A673 (cell line): ENCODE measurements at regions not wholly inside any gene's neighbourhood (a gene's known extent, or its start where the extent isn't known, plus 50 kb on each side); places are given as distances from the start of the nearest gene placed in this dataset.

Experiments
- BruUV-seq: library from RNA; stranded (reverse); fragments of 400-500 nt; replicated peaks from 2 replicates; lab custom pipeline; 2021; lab: Mats Ljungman, UMichigan
- CTCF ChIA-PET: fragments of 300-600 bp; sonication (Branson Sonifier 250); formaldehyde crosslinking; loops from one replicate; lab custom pipeline; 2022; ENCODE audit warnings: antibody characterized with exemption; lab: Charles Lee
- POLR2A ChIA-PET: fragments of 300-600 bp; sonication (Branson Sonifier 250); formaldehyde crosslinking; loops from one replicate; lab custom pipeline; 2022; ENCODE audit warnings: antibody characterized with exemption; ENCODE audit not compliant: low non-redundant PET; lab: Charles Lee
- DNase-seq: peaks from one replicate; pipeline ENCODE4 v3.0.0-alpha.2; 2015; ENCODE audit warnings: low spot score
- H3K27ac ChIP-seq: fragments of 200-600 bp; sonication (generic); 2 replicates; pipeline ENCODE4 v1.5.1; 2016; ENCODE audit warnings: mixed run types, low read depth, mild to moderate bottlenecking, mixed read lengths, antibody characterized with exemption, low read length; ENCODE audit not compliant: poor library complexity, severe bottlenecking
- H3K27me3 ChIP-seq: fragments of 200-600 bp; sonication (generic); replicated peaks from 2 replicates; pipeline ENCODE4 v1.6.1; 2017; ENCODE audit warnings: mixed run types, low read depth, mild to moderate bottlenecking, mixed read lengths, antibody characterized with exemption, low read length; ENCODE audit not compliant: insufficient read depth, poor library complexity
- H3K36me3 ChIP-seq: fragments of 200-600 bp; sonication (generic); 2 replicates; pipeline ENCODE4 v1.6.1; 2016; ENCODE audit warnings: mixed run types, mild to moderate bottlenecking, mixed read lengths, antibody characterized with exemption, low read length; ENCODE audit not compliant: insufficient read depth, poor library complexity, severe bottlenecking
- H3K4me1 ChIP-seq: fragments of 200-600 bp; sonication (generic); 2 replicates; pipeline ENCODE4 v1.6.1; 2017; ENCODE audit warnings: mixed run types, mild to moderate bottlenecking, mixed read lengths, antibody characterized with exemption, low read length; ENCODE audit not compliant: insufficient read depth, poor library complexity, severe bottlenecking
- H3K4me3 ChIP-seq: fragments of 200-600 bp; sonication (generic); 2 replicates; pipeline ENCODE4 v1.5.1; 2016; ENCODE audit warnings: low read depth, mixed run types, mild to moderate bottlenecking, mixed read lengths, low read length; ENCODE audit not compliant: poor library complexity, severe bottlenecking
- H3K9me3 ChIP-seq: fragments of 200-600 bp; sonication (generic); 2 replicates; pipeline ENCODE4 v1.6.1; 2016; ENCODE audit warnings: mixed run types, low read depth, mild to moderate bottlenecking, mixed read lengths, antibody characterized with exemption, low read length; ENCODE audit not compliant: poor library complexity, severe bottlenecking
- EZH2 ChIP-seq: fragments of 200-600 bp; sonication (generic); IDR thresholded peaks from 2 replicates; pipeline ENCODE4 v1.6.1; 2017; ENCODE audit warnings: borderline replicate concordance, low read depth, mild to moderate bottlenecking, mixed read lengths, antibody characterized with exemption, low read length; ENCODE audit not compliant: poor library complexity, severe bottlenecking
- intact Hi-C: fragments of 100-400 bp; cut with micrococcal nuclease; formaldehyde crosslinking; loops from one replicate; pipeline ENCODE4 v1.10.0; 2022; ENCODE audit not compliant: unreplicated experiment
- TF ChIP-seq, protein P1 (sequence below): fragments of 300-800, 200-600 bp; sonication (generic); conservative IDR thresholded peaks from 2 replicates; pipeline ENCODE4 v1.5.1; 2017; ENCODE audit warnings: low read depth, mild to moderate bottlenecking, antibody characterized with exemption, low read length, moderate library complexity, mixed read lengths

DNA sequence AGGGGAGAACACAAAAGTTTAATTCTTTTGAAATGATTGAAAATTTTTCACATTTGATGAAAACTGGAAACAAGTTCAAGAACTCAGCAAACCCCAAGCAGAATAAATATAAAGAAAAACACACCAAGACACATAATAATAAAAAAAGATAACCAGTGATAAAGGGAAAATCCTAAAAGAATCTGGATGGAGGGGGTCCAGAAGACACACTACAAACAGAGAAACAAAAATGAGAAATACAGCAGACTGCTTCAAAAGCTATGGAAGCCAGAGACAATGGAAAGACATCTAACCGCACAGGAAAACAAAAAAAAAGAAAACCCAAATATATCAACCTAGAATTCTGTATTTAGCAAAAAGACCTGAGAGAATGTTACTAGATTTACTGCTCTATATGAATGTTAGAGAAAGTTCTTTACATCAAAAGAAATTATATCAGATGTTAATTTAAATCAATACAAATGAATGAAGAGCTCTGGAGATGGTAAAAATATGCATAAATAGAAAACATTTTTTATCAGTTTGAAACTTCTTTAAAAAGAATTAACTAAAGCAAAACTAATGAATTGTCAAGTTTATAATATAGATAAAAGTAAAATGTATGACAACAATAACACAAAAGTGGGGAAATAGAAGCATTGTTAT lies 310.7 kb upstream of the PREP start:
- no peak for TF ChIP-seq EZH2
- TF ChIP-seq, protein P1, sequence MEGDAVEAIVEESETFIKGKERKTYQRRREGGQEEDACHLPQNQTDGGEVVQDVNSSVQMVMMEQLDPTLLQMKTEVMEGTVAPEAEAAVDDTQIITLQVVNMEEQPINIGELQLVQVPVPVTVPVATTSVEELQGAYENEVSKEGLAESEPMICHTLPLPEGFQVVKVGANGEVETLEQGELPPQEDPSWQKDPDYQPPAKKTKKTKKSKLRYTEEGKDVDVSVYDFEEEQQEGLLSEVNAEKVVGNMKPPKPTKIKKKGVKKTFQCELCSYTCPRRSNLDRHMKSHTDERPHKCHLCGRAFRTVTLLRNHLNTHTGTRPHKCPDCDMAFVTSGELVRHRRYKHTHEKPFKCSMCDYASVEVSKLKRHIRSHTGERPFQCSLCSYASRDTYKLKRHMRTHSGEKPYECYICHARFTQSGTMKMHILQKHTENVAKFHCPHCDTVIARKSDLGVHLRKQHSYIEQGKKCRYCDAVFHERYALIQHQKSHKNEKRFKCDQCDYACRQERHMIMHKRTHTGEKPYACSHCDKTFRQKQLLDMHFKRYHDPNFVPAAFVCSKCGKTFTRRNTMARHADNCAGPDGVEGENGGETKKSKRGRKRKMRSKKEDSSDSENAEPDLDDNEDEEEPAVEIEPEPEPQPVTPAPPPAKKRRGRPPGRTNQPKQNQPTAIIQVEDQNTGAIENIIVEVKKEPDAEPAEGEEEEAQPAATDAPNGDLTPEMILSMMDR, result no peak
- ChIA-PET POLR2A (no interaction called here), CTCF (no interaction called here)
- no peak overlapping the region for H3K4me3 ChIP-seq
- H3K9me3 ChIP-seq, result peaks cover 6% of the 10 kb centered on the region
- H3K27ac ChIP-seq, result no peak overlapping the region
- BruUV-seq, result no TSS peak
- no peaks in the 10 kb centered on the region for H3K27me3 ChIP-seq
- DNase-seq, result no peak
- intact Hi-C loops, result no loop called here
- H3K36me3 ChIP-seq, result no peaks in the 10 kb centered on the region
- H3K4me1 ChIP-seq, result no peaks in the 10 kb centered on the region

DNA sequence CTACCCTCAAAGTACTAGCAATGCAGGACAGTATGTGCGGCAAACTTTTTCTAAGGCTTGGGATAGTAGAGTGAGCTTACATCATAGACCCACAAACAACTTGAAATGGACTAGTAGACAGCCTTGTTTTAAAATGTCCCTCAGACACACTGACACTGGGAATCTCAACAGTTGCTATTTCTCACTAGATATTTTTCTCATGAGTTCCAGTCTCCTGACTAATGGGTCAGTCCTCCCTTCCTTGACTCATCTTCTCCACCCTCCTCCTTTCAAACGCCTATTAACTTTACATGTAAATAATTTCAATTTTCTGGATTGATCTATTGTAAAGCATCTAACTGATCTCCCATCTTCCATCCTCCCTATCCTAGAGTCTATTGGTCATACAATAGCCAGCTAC lies 308.3 kb upstream of the PREP start:
- Histone ChIP-seq H3K36me3 (no peaks in the 10 kb centered on the region), H3K4me3 (no peak overlapping the region), H3K27ac (no peak overlapping the region), H3K9me3 (peaks cover 6% of the 10 kb centered on the region), H3K27me3 (no peaks in the 10 kb centered on the region), H3K4me1 (no peaks in the 10 kb centered on the region)
- DNase-seq, result no peak
- POLR2A ChIA-PET, result no interaction called here
- no TSS peak for BruUV-seq
- TF ChIP-seq, protein P1, result no peak
- no peak for TF ChIP-seq EZH2
- intact Hi-C loops, result no loop called here
- CTCF ChIA-PET, result no interaction called here

DNA sequence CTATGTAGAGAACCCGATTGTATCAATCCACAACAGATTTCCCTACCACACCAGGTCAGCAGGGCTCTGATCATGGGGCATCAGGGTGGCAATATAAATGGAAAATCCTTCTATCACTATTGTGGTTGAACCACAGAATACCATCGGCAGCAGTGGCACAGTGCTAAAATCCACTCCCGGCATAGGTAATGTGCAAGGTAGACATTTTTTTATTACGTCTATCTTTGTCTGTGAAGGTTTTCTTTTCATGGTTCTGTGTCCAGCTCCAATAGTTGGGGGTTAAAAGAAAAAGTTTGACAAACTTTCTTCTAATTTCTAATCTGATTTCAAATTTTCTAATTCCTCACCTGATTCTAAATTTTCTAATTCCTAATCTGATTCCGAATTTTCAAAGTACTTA lies 302.7 kb upstream of the PREP start:
- TF ChIP-seq, protein P1, result no peak
- TF ChIP-seq EZH2, result no peak
- POLR2A ChIA-PET, result no interaction called here
- no peaks in the 10 kb centered on the region for H3K36me3 ChIP-seq
- H3K4me1 ChIP-seq, result no peaks in the 10 kb centered on the region
- BruUV-seq, result no TSS peak
- no peaks in the 10 kb centered on the region for H3K9me3 ChIP-seq
- no peak overlapping the region for H3K27ac ChIP-seq
- intact Hi-C loops, result no loop called here
- DNase-seq, result no peak
- CTCF ChIA-PET, result no interaction called here
- H3K27me3 ChIP-seq, result no peaks in the 10 kb centered on the region
- H3K4me3 ChIP-seq, result no peak overlapping the region
